K562 (cell line): ENCODE measurements at regions not wholly inside any gene's neighbourhood (a gene's known extent, or its start where the extent isn't known, plus 50 kb on each side); places are given as distances from the start of the nearest gene placed in this dataset.

ENCODE experiments used
- ATAC-seq: fragments of 200-7000 bp; cut with Tn5 transposase; 3 replicates; pipeline ENCODE4 v1.9.1; 2020; ENCODE audit warnings: moderate library complexity
- BruUV-seq: library from RNA; stranded (reverse); fragments of 400-500 nt; replicated peaks from 2 replicates; lab custom pipeline; 2021; lab: Mats Ljungman, UMichigan
- CTCF ChIA-PET: fragments of 300-600 bp; formaldehyde crosslinking; extraction: SDS; loops from one replicate; lab custom pipeline; 2021; ENCODE audit warnings: low intra/inter-chr PET ratio; lab: Yijun Ruan, JAX
- POLR2A ChIA-PET: fragments of 300-600, 350-650 bp; sonication (Branson Sonifier 250); formaldehyde crosslinking; extraction: SDS; loops from one replicate; lab custom pipeline; 2021; ENCODE audit warnings: antibody characterized with exemption, inconsistent platforms; lab: Yijun Ruan, JAX
- DNase-seq, 4 experiments: peaks; one replicate each; pipeline versions ENCODE4 v3.0.0 to v3.0.0-alpha.2; 2011 to 2018; ENCODE audit warnings: low spot score in 3 of 4, mixed read lengths in 3 of 4; ENCODE audit errors: extremely low read depth in 1 of 4
- FAIRE-seq: peaks from 2 replicates; lab custom pipeline; 2011; peaks lifted over from hg19 to GRCh38; lab: Jason Lieb, UNC
- H2AFZ ChIP-seq: 2 replicates; pipeline ENCODE4 v1.6.0; 2011; ENCODE audit warnings: low read depth, low read length, control low read depth, inconsistent platforms
- H3K27ac ChIP-seq: fragments of 200-600 bp; 3 replicates; pipeline ENCODE4 v1.8.0; 2011; ENCODE audit warnings: low read depth, mild to moderate bottlenecking, control low read depth, inconsistent platforms, low read length, moderate library complexity, mixed read lengths; ENCODE audit errors: extremely low read depth
- H3K27me3 ChIP-seq, 2 experiments: fragments of 300-600 bp in 1 of 2; 2 replicates in 1 of 2; 3 replicates in 1 of 2; pipeline versions ENCODE4 v1.6.0 to v1.8.0; 2011; ENCODE audit warnings: inconsistent platforms in 2 of 2, low read length in 2 of 2, mild to moderate bottlenecking in 1 of 2, mixed read lengths in 1 of 2, moderate library complexity in 1 of 2; ENCODE audit not compliant: control insufficient read depth in 2 of 2, insufficient read depth in 2 of 2
- H3K36me3 ChIP-seq: fragments of 300-600 bp; 3 replicates; pipeline ENCODE4 v1.8.0; 2011; ENCODE audit warnings: mild to moderate bottlenecking, low read length, inconsistent platforms; ENCODE audit not compliant: control insufficient read depth, insufficient read depth
- H3K4me1 ChIP-seq, 2 experiments: fragments of 200-600 bp in 1 of 2; replicated peaks in 1 of 2; 2 replicates in 1 of 2; 3 replicates in 1 of 2; pipeline versions ENCODE4 v1.5.1 to v1.8.0; 2011; ENCODE audit warnings: inconsistent platforms in 2 of 2, low read length in 2 of 2, mild to moderate bottlenecking in 1 of 2, mixed read lengths in 1 of 2, moderate library complexity in 1 of 2; ENCODE audit not compliant: control insufficient read depth in 2 of 2, insufficient read depth in 2 of 2
- H3K4me2 ChIP-seq: 2 replicates; pipeline ENCODE4 v1.6.1; 2011; ENCODE audit warnings: low read length, control low read depth, inconsistent platforms, mixed read lengths; ENCODE audit not compliant: insufficient read depth
- H3K4me3 ChIP-seq: fragments of 200-600 bp; sonication (generic), shearing (Covaris generic); 2 replicates; pipeline ENCODE4 v1.5.1; 2016; ENCODE audit warnings: control low read depth, inconsistent platforms
- H3K79me2 ChIP-seq: fragments of 200-600 bp; 3 replicates; pipeline ENCODE4 v1.8.0; 2011; ENCODE audit warnings: low read length, inconsistent platforms; ENCODE audit not compliant: control insufficient read depth, insufficient read depth
- H3K9ac ChIP-seq, 2 experiments: 2 replicates each; pipeline versions ENCODE4 v1.6.0 to v1.6.1; 2011; ENCODE audit warnings: low read depth in 2 of 2, low read length in 2 of 2, control low read depth in 1 of 2, inconsistent platforms in 1 of 2, mild to moderate bottlenecking in 1 of 2, mixed read lengths in 1 of 2; ENCODE audit not compliant: insufficient read depth in 1 of 2
- H3K9me1 ChIP-seq: one replicate; pipeline ENCODE4 v1.6.0; 2011; ENCODE audit warnings: inconsistent platforms, mild to moderate bottlenecking, low read length, moderate library complexity; ENCODE audit not compliant: control insufficient read depth, insufficient read depth
- H3K9me3 ChIP-seq: replicated peaks from 2 replicates; pipeline ENCODE4 v1.5.1; 2011; ENCODE audit warnings: low read depth, low read length, inconsistent platforms; ENCODE audit not compliant: control insufficient read depth, insufficient read depth
- H4K20me1 ChIP-seq: replicated peaks from 2 replicates; pipeline ENCODE4 v1.6.1; 2011; ENCODE audit warnings: low read length, inconsistent platforms, mixed read lengths; ENCODE audit not compliant: control insufficient read depth, insufficient read depth
- ADNP ChIP-seq: fragments of 200-800 bp; sonication (Bioruptor generic); IDR thresholded peaks from 2 replicates; pipeline ENCODE4 v1.6.1; 2016; ENCODE audit warnings: missing genetic modification characterization, missing compliant biosample characterization
- CREB3L1 ChIP-seq: fragments of 450-650 bp; IDR thresholded peaks from 2 replicates; pipeline ENCODE4 v1.6.1; 2014; ENCODE audit warnings: low read depth, mild to moderate bottlenecking, moderate library complexity, borderline replicate concordance
- ELF2 ChIP-seq: fragments of 250-450 bp; sonication (Bioruptor Pico); IDR thresholded peaks from 2 replicates; pipeline ENCODE4 v1.5.0; 2021; ENCODE audit warnings: mild to moderate bottlenecking
- FOXO4 ChIP-seq: fragments of 450-650 bp; formaldehyde crosslinking; IDR thresholded peaks from 2 replicates; pipeline ENCODE4 v1.4.0; 2020; ENCODE audit warnings: mild to moderate bottlenecking, moderate library complexity
- GTF2A2 ChIP-seq: IDR thresholded peaks from 2 replicates; pipeline ENCODE4 v1.6.1; 2016; ENCODE audit warnings: mild to moderate bottlenecking, missing genetic modification characterization, missing compliant biosample characterization
- KLF13 ChIP-seq: fragments of 450-650 bp; IDR thresholded peaks from 2 replicates; pipeline ENCODE4 v1.6.1; 2016; ENCODE audit warnings: missing genetic modification characterization, low read depth, mild to moderate bottlenecking, missing compliant biosample characterization, moderate library complexity, borderline replicate concordance
- MTA3 ChIP-seq: fragments of 450-650 bp; formaldehyde crosslinking; IDR thresholded peaks from 2 replicates; pipeline ENCODE4 v1.6.1; 2017; ENCODE audit warnings: mild to moderate bottlenecking, borderline replicate concordance
- NFIC ChIP-seq: fragments of 450-650 bp; IDR thresholded peaks from 2 replicates; pipeline ENCODE4 v1.6.1; 2017; ENCODE audit warnings: mild to moderate bottlenecking, inconsistent platforms
- PTTG1 ChIP-seq: fragments of 450-650 bp; IDR thresholded peaks from 2 replicates; pipeline ENCODE4 v1.6.1; 2016; ENCODE audit warnings: low read depth, mild to moderate bottlenecking, missing genetic modification characterization, missing compliant biosample characterization
- RBM14 ChIP-seq: fragments of 200-400 bp; formaldehyde crosslinking; IDR thresholded peaks from 2 replicates; pipeline ENCODE4 v1.6.1; 2018; ENCODE audit warnings: low read depth, mild to moderate bottlenecking, low read length, moderate library complexity, borderline replicate concordance; ENCODE audit not compliant: insufficient read depth
- SP2 ChIP-seq: IDR thresholded peaks from 2 replicates; pipeline ENCODE4 v1.6.1; 2011; ENCODE audit warnings: mild to moderate bottlenecking, low read depth, low read length, moderate library complexity; ENCODE audit not compliant: poor library complexity, severe bottlenecking; ENCODE audit errors: extremely low read depth
- TRIM28 ChIP-seq: fragments of 450-650 bp; IDR thresholded peaks from 2 replicates; pipeline ENCODE4 v1.6.1; 2017
- ZC3H8 ChIP-seq: fragments of 450-650 bp; IDR thresholded peaks from 2 replicates; pipeline ENCODE4 v1.6.1; 2017
- WGBS: fragments of 100-300 bp; shearing (Covaris generic); methylation state at CpG from one replicate; pipeline ENCODE4 v1.1.6; 2016; ENCODE audit warnings: low coverage, mixed read lengths; ENCODE audit not compliant: insufficient coverage; ENCODE audit errors: missing lambda C conversion rate; 5-methylcytosine and 5-hydroxymethylcytosine counted together
- in situ Hi-C: fragments of 300-500 bp; cut with MboI; formaldehyde crosslinking; loops from 4 replicates; pipeline ENCODE4 v1.15.0; 2018; ENCODE audit warnings: inconsistent platforms, mixed read lengths
- intact Hi-C: fragments of 100-400 bp; cut with micrococcal nuclease; formaldehyde crosslinking; loops from 2 replicates; pipeline ENCODE4 v1.14.2; 2022

GRCh38 chr2:5230855-5231254 lies 461.3 kb upstream of the SOX11 start:
- no peak for DNase-seq
- 5% methylated on average over 3 of the region's 3 CpGs for WGBS

More at GRCh38 chr2:5230855-5231254, 461.3 kb upstream of the SOX11 start:
- no peak overlapping the region for H3K4me2 ChIP-seq
- no peak overlapping the region for H3K9ac ChIP-seq
- H3K4me3 ChIP-seq: no peak overlapping the region
- BruUV-seq: no TSS peak
- TF ChIP-seq GTF2A2 (tag): no peak
- TF ChIP-seq KLF13 (tag): no peak
- TF ChIP-seq CREB3L1: no peak
- no peak for TF ChIP-seq PTTG1 (tag)
- no peak for TF ChIP-seq ELF2 (CRISPR knock-in tag)
- no peak for TF ChIP-seq NFIC
- TF ChIP-seq ADNP (tag): no peak
- no peak for TF ChIP-seq MTA3
- no peak for TF ChIP-seq SP2
- no peak for TF ChIP-seq RBM14
- no peak for TF ChIP-seq ZC3H8
- no peak for TF ChIP-seq FOXO4
- TF ChIP-seq TRIM28: no peak
- in situ Hi-C loops (no loop called here), intact Hi-C loops (no loop called here)
- CTCF ChIA-PET: no interaction called here
- no peak for ATAC-seq
- no peaks in the 10 kb centered on the region for H3K4me1 ChIP-seq
- no peaks in the 10 kb centered on the region for H3K79me2 ChIP-seq
- H4K20me1 ChIP-seq: no peaks in the 10 kb centered on the region
- no peak for FAIRE-seq
- H3K9me1 ChIP-seq: no peaks in the 10 kb centered on the region
- H3K9me3 ChIP-seq: no peaks in the 10 kb centered on the region; the same call in 1 of the 2 replicates
- H3K27ac ChIP-seq: no peak overlapping the region
- no peaks in the 10 kb centered on the region for H3K36me3 ChIP-seq
- no peaks in the 10 kb centered on the region for H3K27me3 ChIP-seq
- no peak overlapping the region for H2AFZ ChIP-seq
- POLR2A ChIA-PET: no interaction called here
